CD14-positive monocyte (primary cell): ENCODE measurements at regions not wholly inside any gene's neighbourhood (a gene's known extent, or its start where the extent isn't known, plus 50 kb on each side); places are given as distances from the start of the nearest gene placed in this dataset.

Experiments
- DNase-seq, 3 donors: peaks; one replicate each; pipeline ENCODE4 v3.0.0-alpha.2; 2011 to 2022
- H2AFZ ChIP-seq: 2 replicates; pipeline ENCODE4 v1.6.0; 2012; ENCODE audit warnings: mild to moderate bottlenecking, low read depth, low read length, inconsistent platforms; ENCODE audit not compliant: insufficient read depth, poor library complexity, severe bottlenecking
- H3K27ac ChIP-seq, 2 donors: 1 replicate in 1 of 2; 2 replicates in 1 of 2; pipeline ENCODE4 v1.5.1; 2012 to 2013; ENCODE audit warnings: low read length in 2 of 2, control low read depth in 1 of 2, inconsistent platforms in 1 of 2, low read depth in 1 of 2, mild to moderate bottlenecking in 1 of 2
- H3K27me3 ChIP-seq, 2 donors: one replicate each; pipeline versions ENCODE4 v1.6.0 to v1.6.1; 2011 to 2013; ENCODE audit warnings: low read length in 2 of 2; ENCODE audit not compliant: control insufficient read depth in 2 of 2, insufficient read depth in 2 of 2
- H3K36me3 ChIP-seq, 2 donors: replicated peaks in 1 of 2; 1 replicate in 1 of 2; 2 replicates in 1 of 2; pipeline versions ENCODE4 v1.5.1 to v1.6.1; 2012 to 2013; ENCODE audit warnings: low read length in 2 of 2, control low read depth in 1 of 2, inconsistent platforms in 1 of 2, mild to moderate bottlenecking in 1 of 2; ENCODE audit not compliant: insufficient read depth in 2 of 2, control insufficient read depth in 1 of 2
- H3K4me1 ChIP-seq, 2 donors: 1 replicate in 1 of 2; 2 replicates in 1 of 2; pipeline versions ENCODE4 v1.5.1 to v1.6.1; 2012 to 2013; ENCODE audit warnings: low read length in 2 of 2, control low read depth in 1 of 2, inconsistent platforms in 1 of 2, mild to moderate bottlenecking in 1 of 2, moderate library complexity in 1 of 2; ENCODE audit not compliant: insufficient read depth in 2 of 2, control insufficient read depth in 1 of 2
- H3K4me2 ChIP-seq: replicated peaks from 2 replicates; pipeline ENCODE3; 2012; ENCODE audit warnings: low read length, moderate library complexity, mild to moderate bottlenecking; ENCODE audit not compliant: poor library complexity, severe bottlenecking; ENCODE audit errors: extremely low read depth
- H3K4me3 ChIP-seq, 3 experiments: fragments of 200-600 bp in 1 of 3; sonication (generic) in 1 of 3; replicated peaks in 1 of 3; 1 replicate in 2 of 3; 2 replicates in 1 of 3; pipeline ENCODE4 v1.5.1; 2011 to 2013; ENCODE audit warnings: low read length in 3 of 3, mild to moderate bottlenecking in 3 of 3, control low read depth in 2 of 3, low read depth in 2 of 3, inconsistent platforms in 1 of 3, moderate library complexity in 1 of 3
- H3K79me2 ChIP-seq: 2 replicates; pipeline ENCODE4 v1.6.0; 2012; ENCODE audit warnings: mild to moderate bottlenecking, control low read depth, inconsistent platforms, low read length, moderate library complexity; ENCODE audit not compliant: insufficient read depth
- H3K9ac ChIP-seq: 2 replicates; pipeline ENCODE4 v1.6.0; 2017; ENCODE audit warnings: low read length, mild to moderate bottlenecking; ENCODE audit not compliant: insufficient read depth, poor library complexity, severe bottlenecking
- H3K9me3 ChIP-seq, 2 donors: replicated peaks in 1 of 2; 1 replicate in 1 of 2; 2 replicates in 1 of 2; pipeline versions ENCODE4 v1.5.1 to v1.6.1; 2012 to 2013; ENCODE audit warnings: low read length in 2 of 2, control low read depth in 1 of 2; ENCODE audit not compliant: control insufficient read depth in 1 of 2, insufficient read depth in 1 of 2
- H4K20me1 ChIP-seq: 2 replicates; pipeline ENCODE4 v1.6.0; 2012; ENCODE audit warnings: mild to moderate bottlenecking, low read length, control low read depth, moderate library complexity; ENCODE audit not compliant: insufficient read depth
- H3K27ac Mint-ChIP-seq, 7 donors: one replicate each; pipeline ENCODE4 v1.8.0; 2020; ENCODE audit warnings: mild to moderate bottlenecking in 7 of 7, mixed read lengths in 7 of 7, moderate library complexity in 6 of 7, inconsistent platforms in 2 of 7
- H3K27me3 Mint-ChIP-seq, 3 donors: one replicate each; pipeline ENCODE4 v1.8.0; 2021 to 2022; ENCODE audit warnings: low read depth in 3 of 3, mild to moderate bottlenecking in 3 of 3, mixed read lengths in 3 of 3, moderate library complexity in 3 of 3, inconsistent platforms in 1 of 3
- H3K36me3 Mint-ChIP-seq, 2 donors: one replicate each; pipeline ENCODE4 v1.8.0; 2020; ENCODE audit warnings: mixed read lengths in 2 of 2, inconsistent platforms in 1 of 2, mild to moderate bottlenecking in 1 of 2
- H3K4me1 Mint-ChIP-seq: one replicate; pipeline ENCODE4 v1.8.0; 2020; ENCODE audit warnings: mild to moderate bottlenecking, mixed read lengths
- H3K4me3 Mint-ChIP-seq, 2 donors: one replicate each; pipeline ENCODE4 v1.8.0; 2020; ENCODE audit warnings: mild to moderate bottlenecking in 2 of 2, mixed read lengths in 2 of 2, moderate library complexity in 1 of 2
- H3K9me3 Mint-ChIP-seq, 7 donors: one replicate each; pipeline ENCODE4 v1.8.0; 2020 to 2022; ENCODE audit warnings: mixed read lengths in 7 of 7, mild to moderate bottlenecking in 6 of 7, moderate library complexity in 6 of 7, inconsistent platforms in 2 of 7
- WGBS: methylation state at CpG from one replicate; pipeline ENCODE4 v1.1.5; 2013; ENCODE audit warnings: missing lambda C conversion rate; ENCODE audit not compliant: insufficient coverage; 5-methylcytosine and 5-hydroxymethylcytosine counted together
- intact Hi-C, 2 donors: fragments of 100-400 bp; cut with micrococcal nuclease; formaldehyde crosslinking; loops; one replicate each; pipeline versions ENCODE4 v1.15.0 to v1.15.1; 2023
- TF ChIP-seq, protein P1 (sequence below): fragments of 200-600 bp; IDR thresholded peaks from one replicate; pipeline ENCODE4 v1.8.0; 2022; ENCODE audit warnings: antibody characterized with exemption, mild to moderate bottlenecking

DNA sequence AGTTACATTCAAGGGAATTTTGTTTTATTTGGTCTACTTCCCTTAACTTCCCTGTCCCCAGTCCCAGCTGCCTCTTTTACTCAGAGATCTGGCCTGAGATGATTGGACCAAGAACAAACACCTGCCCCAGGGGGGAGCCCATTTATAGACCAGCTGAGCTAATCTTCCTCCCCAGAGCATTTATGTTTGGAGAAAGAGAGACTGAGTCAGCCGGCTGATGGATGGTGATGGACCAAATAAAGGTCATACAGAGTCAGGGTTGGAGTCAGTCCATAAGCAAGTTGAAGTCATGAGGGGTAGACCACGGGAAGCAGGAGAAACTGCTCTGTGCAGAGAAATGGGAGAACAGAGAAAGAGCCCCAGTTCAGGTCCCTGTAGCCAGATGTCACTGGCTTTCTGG is 77.7 kb downstream of the TMEM174 start:
- Histone ChIP-seq H3K4me2 (no peak overlapping the region), H3K27ac (no peak overlapping the region), H3K9ac (no peak overlapping the region), H3K4me1 (no peaks in the 10 kb centered on the region), H3K9me3 (peaks cover 0 to 5% of the 10 kb centered on the region in 2 donors), H4K20me1 (no peaks in the 10 kb centered on the region), H3K4me3 (no peak overlapping the region), H3K27me3 (peaks cover 15 to 19% of the 10 kb centered on the region in 2 donors), H3K36me3 (no peaks in the 10 kb centered on the region), H2AFZ (no peak overlapping the region), H3K79me2 (no peaks in the 10 kb centered on the region)
- no peak for DNase-seq
- Mint-ChIP-seq H3K27ac (no peak overlapping the region), H3K4me3 (no peak overlapping the region), H3K9me3 (peaks cover 0 to 10% (median 6%) of the 10 kb centered on the region in 7 donors), H3K27me3 (peaks cover 23 to 48% (median 35%) of the 10 kb centered on the region in 3 donors), H3K36me3 (no peaks in the 10 kb centered on the region), H3K4me1 (no peaks in the 10 kb centered on the region)
- intact Hi-C loops: no loop called here
- 80% methylated on average over 2 of the region's 2 CpGs for WGBS
- TF ChIP-seq, protein P1, sequence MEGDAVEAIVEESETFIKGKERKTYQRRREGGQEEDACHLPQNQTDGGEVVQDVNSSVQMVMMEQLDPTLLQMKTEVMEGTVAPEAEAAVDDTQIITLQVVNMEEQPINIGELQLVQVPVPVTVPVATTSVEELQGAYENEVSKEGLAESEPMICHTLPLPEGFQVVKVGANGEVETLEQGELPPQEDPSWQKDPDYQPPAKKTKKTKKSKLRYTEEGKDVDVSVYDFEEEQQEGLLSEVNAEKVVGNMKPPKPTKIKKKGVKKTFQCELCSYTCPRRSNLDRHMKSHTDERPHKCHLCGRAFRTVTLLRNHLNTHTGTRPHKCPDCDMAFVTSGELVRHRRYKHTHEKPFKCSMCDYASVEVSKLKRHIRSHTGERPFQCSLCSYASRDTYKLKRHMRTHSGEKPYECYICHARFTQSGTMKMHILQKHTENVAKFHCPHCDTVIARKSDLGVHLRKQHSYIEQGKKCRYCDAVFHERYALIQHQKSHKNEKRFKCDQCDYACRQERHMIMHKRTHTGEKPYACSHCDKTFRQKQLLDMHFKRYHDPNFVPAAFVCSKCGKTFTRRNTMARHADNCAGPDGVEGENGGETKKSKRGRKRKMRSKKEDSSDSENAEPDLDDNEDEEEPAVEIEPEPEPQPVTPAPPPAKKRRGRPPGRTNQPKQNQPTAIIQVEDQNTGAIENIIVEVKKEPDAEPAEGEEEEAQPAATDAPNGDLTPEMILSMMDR: no peak

DNA sequence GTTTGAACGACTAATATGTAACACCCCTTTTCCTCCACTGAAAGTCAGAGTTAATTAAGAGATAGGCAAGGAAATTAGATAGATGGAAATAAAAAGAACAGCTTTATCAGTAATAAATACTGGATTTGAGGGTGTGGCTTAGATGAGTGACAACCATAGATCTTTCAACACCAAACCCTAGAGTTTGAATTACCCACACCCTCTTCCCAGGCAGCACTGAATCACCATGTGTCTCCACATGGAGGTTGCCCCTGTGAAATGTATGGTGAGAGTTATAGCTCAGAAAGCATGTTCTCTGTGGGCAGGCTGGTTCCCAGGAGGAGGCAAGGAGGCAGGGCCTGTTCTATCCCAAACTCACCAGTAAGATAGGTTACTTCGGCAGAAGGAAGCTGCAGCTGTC is 69.7 kb downstream of the TMEM174 start:
- Mint-ChIP-seq H3K27me3 (peaks cover 26 to 41% (median 30%) of the 10 kb centered on the region in 3 donors), H3K4me3 (peak overlapping the region in 1 of 2 donors; percentile 29), H3K27ac (no peak overlapping the region), H3K4me1 (no peaks in the 10 kb centered on the region), H3K36me3 (no peaks in the 10 kb centered on the region), H3K9me3 (peaks cover 0 to 6% (median 2%) of the 10 kb centered on the region in 7 donors)
- Histone ChIP-seq H3K4me3 (no peak overlapping the region), H3K27me3 (peaks cover 44 to 57% of the 10 kb centered on the region in 2 donors), H3K9me3 (peaks cover 0 to 5% of the 10 kb centered on the region in 2 donors), H4K20me1 (no peaks in the 10 kb centered on the region), H3K36me3 (no peaks in the 10 kb centered on the region), H2AFZ (no peak overlapping the region), H3K27ac (no peak overlapping the region), H3K9ac (no peak overlapping the region), H3K79me2 (no peaks in the 10 kb centered on the region), H3K4me2 (no peak overlapping the region), H3K4me1 (no peaks in the 10 kb centered on the region)
- intact Hi-C loops: no loop called here
- TF ChIP-seq, protein P1: no peak
- 80% methylated on average over 1 of the region's 2 CpGs for WGBS
- DNase-seq: no peak
